ENCODE measurements at regions not wholly inside any gene's neighbourhood (a gene's known extent, or its start where the extent isn't known, plus 50 kb on each side); places are given as distances from the start of the nearest gene placed in this dataset.
"Not testable (repeated sequence)": the region's sequence is repeated elsewhere in the genome, so short reads cannot be mapped to it uniquely, and the experiment has no call there.

DNA sequence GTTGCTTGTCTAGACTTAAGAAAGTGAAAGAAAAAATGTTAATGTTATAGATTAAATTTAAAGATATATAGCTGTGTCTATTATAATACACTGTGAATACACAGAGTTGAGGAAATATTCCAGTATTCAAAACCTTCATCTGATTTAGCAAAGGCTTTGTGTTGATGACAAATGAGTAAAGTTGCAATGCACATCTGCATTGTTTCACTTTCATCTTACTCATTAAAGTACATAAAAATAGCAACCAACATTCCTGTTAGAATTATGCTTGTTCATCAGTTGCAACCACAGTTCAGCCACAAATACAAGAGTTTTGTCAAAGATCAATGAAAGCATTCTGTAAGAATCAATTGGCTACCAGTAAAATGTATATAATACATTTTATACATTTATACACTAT lies 346.4 kb upstream of the SLC7A11 start:
- Histone ChIP-seq H3K27me3 (ENCODE audit: control insufficient read depth in 1 of 2, insufficient read depth in 2 of 2, low read length in 2 of 2) (no peaks in the 10 kb centered on the region), H3K9me3 (ENCODE audit: control insufficient read depth in 2 of 2, insufficient read depth in 1 of 2, low read depth in 1 of 2, low read length in 1 of 2) (no peaks in the 10 kb centered on the region)

DNA sequence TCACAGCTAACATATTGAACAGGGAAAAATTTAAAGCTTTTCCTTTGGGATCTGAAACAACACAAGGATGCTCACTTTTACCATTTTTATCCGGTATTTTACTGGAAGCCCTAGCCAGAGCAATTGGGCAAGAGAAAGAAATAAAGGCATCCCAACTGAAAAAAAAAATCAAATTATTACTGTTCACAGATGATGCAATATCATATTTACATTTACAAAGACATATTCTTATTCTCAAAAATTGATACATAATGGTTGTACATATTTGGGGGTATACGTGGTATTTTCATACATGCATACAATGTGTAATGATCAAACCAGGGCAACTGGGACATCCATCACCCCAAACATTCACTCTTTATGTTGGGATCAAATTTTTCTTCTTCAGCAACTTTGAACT lies 337.0 kb upstream of the SLC7A11 start:
- Histone ChIP-seq H3K36me3 (ENCODE audit: control insufficient read depth in 2 of 2, insufficient read depth in 2 of 2, low read length in 1 of 2) (no peaks in the 10 kb centered on the region), H3K27ac (ENCODE audit: low read depth in 2 of 2, low read length in 1 of 2) (no peak overlapping the region), H3K4me1 (ENCODE audit: control insufficient read depth in 2 of 2, insufficient read depth in 2 of 2, low read length in 1 of 2) (no peaks in the 10 kb centered on the region), H3K27me3 (ENCODE audit: control insufficient read depth in 1 of 2, insufficient read depth in 2 of 2, low read length in 2 of 2) (no peaks in the 10 kb centered on the region), H3K9me3 (ENCODE audit: control insufficient read depth in 2 of 2, insufficient read depth in 1 of 2, low read depth in 1 of 2, low read length in 1 of 2) (no peaks in the 10 kb centered on the region), H3K4me3 (ENCODE audit: low read depth in 1 of 2, low read length in 2 of 2) (no peak overlapping the region)
- WGBS, 2 donors, result 92 to 94% methylated on average over 2 of the region's 2 CpGs

More for the DNA sequence above, 346.4 kb upstream of the SLC7A11 start:
- no peaks in the 10 kb centered on the region for H3K4me1 ChIP-seq (ENCODE audit: control insufficient read depth in 2 of 2, insufficient read depth in 2 of 2, low read length in 1 of 2)
- no peak overlapping the region for H3K27ac ChIP-seq (ENCODE audit: low read depth in 2 of 2, low read length in 1 of 2)
- no peaks in the 10 kb centered on the region for H3K36me3 ChIP-seq (ENCODE audit: control insufficient read depth in 2 of 2, insufficient read depth in 2 of 2, low read length in 1 of 2)
- H3K4me3 ChIP-seq (ENCODE audit: low read depth in 1 of 2, low read length in 2 of 2), result no peak overlapping the region

DNA sequence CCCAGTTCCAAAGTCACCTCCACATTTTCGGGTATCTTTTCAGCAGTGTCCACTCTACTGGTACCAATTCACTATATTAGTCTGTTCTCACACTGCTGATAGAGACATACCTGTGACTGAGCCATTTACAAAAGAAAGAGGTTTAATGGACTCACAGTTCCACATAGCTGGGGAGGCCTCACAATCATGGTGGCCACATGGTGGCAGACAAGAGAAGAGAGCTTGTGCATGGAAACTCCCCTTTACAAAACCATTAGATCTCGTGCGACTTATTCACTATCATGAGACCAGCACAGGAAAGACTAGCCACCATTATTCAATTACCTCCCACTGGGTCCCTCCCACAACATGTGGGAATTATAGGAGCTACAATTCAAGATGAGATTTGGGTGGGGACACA lies 335.7 kb upstream of the SLC7A11 start:
- not testable (repeated sequence) for H3K9me3 ChIP-seq (ENCODE audit: control insufficient read depth in 2 of 2, insufficient read depth in 1 of 2, low read depth in 1 of 2, low read length in 1 of 2); H3K4me1 ChIP-seq (ENCODE audit: control insufficient read depth in 2 of 2, insufficient read depth in 2 of 2, low read length in 1 of 2); H3K4me3 ChIP-seq (ENCODE audit: low read depth in 1 of 2, low read length in 2 of 2); H3K27me3 ChIP-seq (ENCODE audit: control insufficient read depth in 1 of 2, insufficient read depth in 2 of 2, low read length in 2 of 2); H3K27ac ChIP-seq (ENCODE audit: low read depth in 2 of 2, low read length in 1 of 2); H3K36me3 ChIP-seq (ENCODE audit: control insufficient read depth in 2 of 2, insufficient read depth in 2 of 2, low read length in 1 of 2)
- WGBS, 2 donors, result 85% methylated on average over 3 of the region's 3 CpGs

DNA sequence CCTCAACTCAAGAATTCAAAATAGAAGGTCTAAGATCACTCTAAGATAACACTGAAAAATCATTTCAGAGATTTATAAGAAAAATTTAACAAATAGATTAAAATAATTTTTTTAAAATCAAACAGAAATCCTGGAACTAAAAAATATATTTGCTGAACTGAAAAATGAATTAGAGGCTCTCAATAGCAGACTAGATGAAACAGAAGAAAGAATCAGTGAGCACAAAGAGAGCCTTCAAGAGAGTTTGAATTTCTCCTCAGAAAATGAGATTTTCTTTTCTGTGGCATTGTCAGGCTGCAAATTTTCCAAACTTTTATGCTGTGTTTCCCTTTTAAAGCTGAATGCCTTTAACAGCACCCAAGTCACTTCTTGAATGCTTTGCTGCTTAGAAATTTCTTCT lies 335.0 kb upstream of the SLC7A11 start:
- Histone ChIP-seq H3K36me3 (ENCODE audit: control insufficient read depth in 2 of 2, insufficient read depth in 2 of 2, low read length in 1 of 2) (no peaks in the 10 kb centered on the region), H3K4me3 (ENCODE audit: low read depth in 1 of 2, low read length in 2 of 2) (no peak overlapping the region), H3K27ac (ENCODE audit: low read depth in 2 of 2, low read length in 1 of 2) (no peak overlapping the region), H3K27me3 (ENCODE audit: control insufficient read depth in 1 of 2, insufficient read depth in 2 of 2, low read length in 2 of 2) (no peaks in the 10 kb centered on the region), H3K9me3 (ENCODE audit: control insufficient read depth in 2 of 2, insufficient read depth in 1 of 2, low read depth in 1 of 2, low read length in 1 of 2) (no peaks in the 10 kb centered on the region), H3K4me1 (ENCODE audit: control insufficient read depth in 2 of 2, insufficient read depth in 2 of 2, low read length in 1 of 2) (no peaks in the 10 kb centered on the region)

DNA sequence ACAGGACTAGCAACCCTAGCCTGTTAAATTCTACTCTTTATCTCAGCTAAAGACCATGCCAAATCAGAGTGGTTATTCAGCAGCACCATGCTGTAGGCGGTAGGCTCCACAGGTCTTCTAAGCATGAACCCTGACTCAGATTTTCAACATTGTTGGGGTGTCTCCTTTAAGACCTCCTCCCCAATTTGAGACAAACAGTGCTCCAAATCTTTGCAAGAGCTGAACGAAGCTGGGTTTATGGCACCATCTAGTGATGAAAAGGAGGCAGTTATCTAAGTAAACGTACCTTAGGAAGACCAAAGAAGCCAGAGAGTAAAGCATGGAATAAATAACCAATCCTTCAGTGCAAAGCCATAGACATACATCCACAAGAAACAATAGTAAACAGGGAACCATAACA lies 334.5 kb upstream of the SLC7A11 start:
- WGBS, 2 donors, result 49 to 51% methylated on average over 3 of the region's 3 CpGs
- no peaks in the 10 kb centered on the region for H3K4me1 ChIP-seq (ENCODE audit: control insufficient read depth in 2 of 2, insufficient read depth in 2 of 2, low read length in 1 of 2)

DNA sequence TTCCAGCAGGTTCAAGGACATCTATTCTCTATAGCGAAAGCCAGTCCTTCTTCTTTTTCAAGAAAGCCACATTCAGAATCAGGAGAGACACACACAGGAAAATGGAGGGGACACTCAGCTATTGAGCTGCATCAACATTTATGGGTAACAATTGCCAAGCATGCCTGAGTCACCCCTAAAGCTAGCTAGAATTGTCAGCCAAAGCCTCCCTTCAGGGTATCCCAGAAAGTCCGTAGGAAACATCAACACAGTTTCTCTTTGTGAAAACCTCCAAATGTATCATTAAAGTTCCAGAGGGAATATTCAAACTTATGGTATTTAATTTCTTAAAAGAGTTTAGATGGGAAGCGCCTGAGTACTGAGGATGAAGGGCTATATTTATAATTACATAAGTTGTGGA lies 331.1 kb upstream of the SLC7A11 start:
- Histone ChIP-seq H3K9me3 (ENCODE audit: control insufficient read depth in 2 of 2, insufficient read depth in 1 of 2, low read depth in 1 of 2, low read length in 1 of 2) (no peaks in the 10 kb centered on the region), H3K36me3 (ENCODE audit: control insufficient read depth in 2 of 2, insufficient read depth in 2 of 2, low read length in 1 of 2) (no peaks in the 10 kb centered on the region), H3K27me3 (ENCODE audit: control insufficient read depth in 1 of 2, insufficient read depth in 2 of 2, low read length in 2 of 2) (no peaks in the 10 kb centered on the region), H3K4me1 (ENCODE audit: control insufficient read depth in 2 of 2, insufficient read depth in 2 of 2, low read length in 1 of 2) (no peaks in the 10 kb centered on the region), H3K27ac (ENCODE audit: low read depth in 2 of 2, low read length in 1 of 2) (no peak overlapping the region), H3K4me3 (ENCODE audit: low read depth in 1 of 2, low read length in 2 of 2) (no peak overlapping the region)
- WGBS, 2 donors, result 53 to 65% methylated on average over 3 of the region's 3 CpGs

More for the DNA sequence above, 334.5 kb upstream of the SLC7A11 start:
- no peaks in the 10 kb centered on the region for H3K9me3 ChIP-seq (ENCODE audit: control insufficient read depth in 2 of 2, insufficient read depth in 1 of 2, low read depth in 1 of 2, low read length in 1 of 2)
- no peaks in the 10 kb centered on the region for H3K27me3 ChIP-seq (ENCODE audit: control insufficient read depth in 1 of 2, insufficient read depth in 2 of 2, low read length in 2 of 2)
- no peaks in the 10 kb centered on the region for H3K36me3 ChIP-seq (ENCODE audit: control insufficient read depth in 2 of 2, insufficient read depth in 2 of 2, low read length in 1 of 2)
- no peak overlapping the region for H3K4me3 ChIP-seq (ENCODE audit: low read depth in 1 of 2, low read length in 2 of 2)
- H3K27ac ChIP-seq (ENCODE audit: low read depth in 2 of 2, low read length in 1 of 2), result no peak overlapping the region

DNA sequence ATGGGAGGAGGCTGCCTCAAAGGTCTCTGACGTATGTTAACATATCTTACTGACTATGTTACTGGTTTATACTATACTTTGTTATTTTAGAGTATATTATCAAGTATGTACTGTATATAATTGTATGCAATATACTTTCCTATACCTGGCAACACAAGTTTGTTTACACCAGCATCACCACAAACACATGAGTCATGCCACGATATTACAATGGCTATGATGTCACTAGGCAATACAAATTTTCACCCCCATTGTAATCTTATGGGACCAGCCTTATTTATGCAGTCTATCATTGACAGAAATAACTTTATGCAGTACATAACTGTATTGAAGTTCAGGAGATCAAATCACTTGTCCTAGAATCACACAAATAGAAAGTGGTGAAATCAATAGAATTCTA lies 329.9 kb upstream of the SLC7A11 start:
- Histone ChIP-seq H3K27ac (ENCODE audit: low read depth in 2 of 2, low read length in 1 of 2) (no peak overlapping the region), H3K4me1 (ENCODE audit: control insufficient read depth in 2 of 2, insufficient read depth in 2 of 2, low read length in 1 of 2) (no peaks in the 10 kb centered on the region), H3K36me3 (ENCODE audit: control insufficient read depth in 2 of 2, insufficient read depth in 2 of 2, low read length in 1 of 2) (no peaks in the 10 kb centered on the region), H3K9me3 (ENCODE audit: control insufficient read depth in 2 of 2, insufficient read depth in 1 of 2, low read depth in 1 of 2, low read length in 1 of 2) (no peaks in the 10 kb centered on the region), H3K4me3 (ENCODE audit: low read depth in 1 of 2, low read length in 2 of 2) (no peak overlapping the region), H3K27me3 (ENCODE audit: control insufficient read depth in 1 of 2, insufficient read depth in 2 of 2, low read length in 2 of 2) (no peaks in the 10 kb centered on the region)
- WGBS, 2 donors, result 71 to 75% methylated on average over 2 of the region's 2 CpGs

DNA sequence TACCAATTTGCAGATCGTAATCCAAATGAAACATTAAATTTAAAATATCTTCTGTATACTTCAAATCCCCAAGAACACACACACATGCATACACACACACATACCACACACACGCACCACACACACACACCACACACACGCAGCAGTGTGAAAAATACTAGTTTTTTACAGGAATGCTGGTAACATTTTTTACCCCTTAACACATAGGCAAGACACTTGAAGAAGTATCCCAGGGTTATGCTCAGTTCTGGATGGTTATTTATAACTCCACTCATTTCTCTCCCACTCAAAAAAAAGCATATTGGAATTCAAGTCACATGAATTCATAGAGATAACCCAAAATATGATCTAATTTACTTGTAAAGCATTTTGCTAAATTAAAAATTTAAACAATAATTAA lies 325.5 kb upstream of the SLC7A11 start:
- Histone ChIP-seq H3K4me1 (ENCODE audit: control insufficient read depth in 2 of 2, insufficient read depth in 2 of 2, low read length in 1 of 2) (no peaks in the 10 kb centered on the region), H3K36me3 (ENCODE audit: control insufficient read depth in 2 of 2, insufficient read depth in 2 of 2, low read length in 1 of 2) (no peaks in the 10 kb centered on the region), H3K27ac (ENCODE audit: low read depth in 2 of 2, low read length in 1 of 2) (no peak overlapping the region), H3K4me3 (ENCODE audit: low read depth in 1 of 2, low read length in 2 of 2) (no peak overlapping the region), H3K9me3 (ENCODE audit: control insufficient read depth in 2 of 2, insufficient read depth in 1 of 2, low read depth in 1 of 2, low read length in 1 of 2) (no peaks in the 10 kb centered on the region), H3K27me3 (ENCODE audit: control insufficient read depth in 1 of 2, insufficient read depth in 2 of 2, low read length in 2 of 2) (no peaks in the 10 kb centered on the region)
- 68 to 85% methylated on average over 3 of the region's 3 CpGs for WGBS, 2 donors

DNA sequence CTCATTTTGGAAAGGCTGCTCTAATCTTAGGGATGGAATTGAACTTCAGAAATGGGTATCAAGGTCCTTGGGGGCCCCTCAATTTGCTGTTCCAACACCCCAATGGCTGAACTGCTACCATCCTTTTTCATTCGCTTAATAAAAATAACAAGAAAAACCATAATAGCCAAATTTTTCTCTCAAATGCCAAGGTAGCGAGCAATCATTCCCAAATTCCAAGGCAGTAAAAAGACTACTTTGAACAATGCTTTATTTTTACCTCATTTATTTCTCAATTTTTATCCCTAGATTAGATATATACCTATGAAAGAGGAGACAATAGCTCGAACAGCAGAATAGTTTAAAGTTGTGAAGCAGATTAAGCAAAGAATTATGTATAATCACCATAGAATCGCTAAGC lies 323.4 kb upstream of the SLC7A11 start:
- Histone ChIP-seq H3K4me3 (ENCODE audit: low read depth in 1 of 2, low read length in 2 of 2) (no peak overlapping the region), H3K36me3 (ENCODE audit: control insufficient read depth in 2 of 2, insufficient read depth in 2 of 2, low read length in 1 of 2) (no peaks in the 10 kb centered on the region), H3K4me1 (ENCODE audit: control insufficient read depth in 2 of 2, insufficient read depth in 2 of 2, low read length in 1 of 2) (no peaks in the 10 kb centered on the region), H3K27me3 (ENCODE audit: control insufficient read depth in 1 of 2, insufficient read depth in 2 of 2, low read length in 2 of 2) (no peaks in the 10 kb centered on the region), H3K27ac (ENCODE audit: low read depth in 2 of 2, low read length in 1 of 2) (no peak overlapping the region), H3K9me3 (ENCODE audit: control insufficient read depth in 2 of 2, insufficient read depth in 1 of 2, low read depth in 1 of 2, low read length in 1 of 2) (peaks cover 0 to 8% of the 10 kb centered on the region in 2 donors)
- WGBS, 2 donors, result 79 to 91% methylated on average over 4 of the region's 4 CpGs

DNA sequence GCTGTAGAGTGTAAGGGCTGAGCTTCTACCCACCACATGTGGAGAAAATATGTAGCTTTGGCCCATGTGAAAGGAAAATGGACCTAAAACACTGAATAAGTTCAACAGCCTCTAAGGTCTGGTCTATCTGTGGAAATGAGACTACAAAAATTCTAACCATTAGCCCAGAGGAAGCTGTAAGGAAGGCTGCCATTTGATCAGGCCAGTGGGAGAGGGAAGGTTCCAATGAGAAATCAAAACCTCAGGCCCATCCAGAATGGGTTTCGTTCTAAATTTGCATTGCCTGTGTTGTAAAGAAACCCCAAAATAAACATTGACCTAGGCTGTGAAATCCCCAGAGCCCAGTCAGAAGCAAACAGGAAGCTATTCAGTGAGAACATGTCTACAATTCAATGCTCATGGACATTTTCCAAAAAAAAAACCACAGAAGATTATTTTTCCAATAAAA lies 320.4 kb upstream of the SLC7A11 start:
- 15 to 25% methylated on average over 1 of the region's 1 CpG for WGBS, 2 donors

More for the DNA sequence above, 320.4 kb upstream of the SLC7A11 start:
- H3K4me1 ChIP-seq (ENCODE audit: control insufficient read depth in 2 of 2, insufficient read depth in 2 of 2, low read length in 1 of 2), result no peaks in the 10 kb centered on the region
- H3K27me3 ChIP-seq (ENCODE audit: control insufficient read depth in 1 of 2, insufficient read depth in 2 of 2, low read length in 2 of 2), result no peaks in the 10 kb centered on the region
- no peak overlapping the region for H3K27ac ChIP-seq (ENCODE audit: low read depth in 2 of 2, low read length in 1 of 2)
- no peaks in the 10 kb centered on the region for H3K36me3 ChIP-seq (ENCODE audit: control insufficient read depth in 2 of 2, insufficient read depth in 2 of 2, low read length in 1 of 2)
- peaks cover 0 to 8% of the 10 kb centered on the region in 2 donors for H3K9me3 ChIP-seq (ENCODE audit: control insufficient read depth in 2 of 2, insufficient read depth in 1 of 2, low read depth in 1 of 2, low read length in 1 of 2)
- H3K4me3 ChIP-seq (ENCODE audit: low read depth in 1 of 2, low read length in 2 of 2), result no peak overlapping the region
